WTC11 (cell line): ENCODE measurements at regions not wholly inside any gene's neighbourhood (a gene's known extent, or its start where the extent isn't known, plus 50 kb on each side); places are given as distances from the start of the nearest gene placed in this dataset.

Source experiments
- ATAC-seq: fragments of 200-7000 bp; cut with Tn5 transposase; 2 replicates; pipeline ENCODE4 v1.10.0; 2021; ENCODE audit warnings: mild to moderate bottlenecking, moderate library complexity
- CTCF ChIA-PET: fragments of 300-600 bp; sonication (Branson Sonifier 250); formaldehyde crosslinking; loops from one replicate; lab custom pipeline; 2021; ENCODE audit warnings: antibody characterized with exemption; lab: Charles Lee
- POLR2A ChIA-PET: fragments of 350-600 bp; sonication (Branson Sonifier 250); formaldehyde crosslinking; loops from one replicate; lab custom pipeline; 2021; ENCODE audit warnings: antibody characterized with exemption; lab: Charles Lee
- DNase-seq: peaks from one replicate; pipeline ENCODE4 v3.0.0; 2021; ENCODE audit warnings: low spot score
- H3K27ac Mint-ChIP-seq: 2 replicates; pipeline ENCODE4 v1.8.0; 2021; ENCODE audit warnings: mixed read lengths
- H3K27me3 Mint-ChIP-seq: 2 replicates; pipeline ENCODE4 v1.8.0; 2021; ENCODE audit warnings: low read depth, mild to moderate bottlenecking, moderate library complexity, mixed read lengths
- H3K36me3 Mint-ChIP-seq: 2 replicates; pipeline ENCODE4 v1.8.0; 2021; ENCODE audit warnings: mixed read lengths
- H3K4me1 Mint-ChIP-seq: 2 replicates; pipeline ENCODE4 v1.8.0; 2022; ENCODE audit warnings: mixed read lengths
- H3K4me3 Mint-ChIP-seq: 2 replicates; pipeline ENCODE4 v1.8.0; 2021; ENCODE audit warnings: mild to moderate bottlenecking, moderate library complexity, mixed read lengths
- H3K9me3 Mint-ChIP-seq: 2 replicates; pipeline ENCODE4 v1.8.0; 2021; ENCODE audit warnings: mixed read lengths
- AFF4 ChIP-seq: sonication (generic); formaldehyde crosslinking; IDR thresholded peaks from 2 replicates; pipeline ENCODE4 v1.8.1; 2023; ENCODE audit warnings: mild to moderate bottlenecking, missing genetic modification reagents, borderline replicate concordance
- CREB1 ChIP-seq: sonication (generic); formaldehyde crosslinking; IDR thresholded peaks from 2 replicates; pipeline ENCODE4 v1.8.0; 2023; ENCODE audit warnings: mild to moderate bottlenecking, missing genetic modification reagents
- ELF4 ChIP-seq: sonication (generic); formaldehyde crosslinking; IDR thresholded peaks from 2 replicates; pipeline ENCODE4 v1.8.1; 2022; ENCODE audit warnings: low read depth, mild to moderate bottlenecking, moderate library complexity, missing genetic modification reagents
- FOXK1 ChIP-seq: sonication (generic); formaldehyde crosslinking; IDR thresholded peaks from 2 replicates; pipeline ENCODE4 v1.8.0; 2022; ENCODE audit warnings: mild to moderate bottlenecking, moderate library complexity, missing genetic modification reagents
- FOXP1 ChIP-seq: sonication (generic); formaldehyde crosslinking; IDR thresholded peaks from 2 replicates; pipeline ENCODE4 v1.8.0; 2022; ENCODE audit warnings: missing genetic modification reagents, mild to moderate bottlenecking, moderate library complexity, borderline replicate concordance
- GABPB1 ChIP-seq: sonication (generic); formaldehyde crosslinking; IDR thresholded peaks from 2 replicates; pipeline ENCODE4 v1.8.1; 2023; ENCODE audit warnings: mild to moderate bottlenecking, missing genetic modification reagents
- HMGA2 ChIP-seq: fragments of 250-450 bp; sonication (Bioruptor Pico); IDR thresholded peaks from 2 replicates; pipeline ENCODE4 v1.4.0; 2021; ENCODE audit warnings: mild to moderate bottlenecking, moderate library complexity
- JAZF1 ChIP-seq: fragments of 250-450 bp; sonication (Bioruptor Pico); IDR thresholded peaks from 2 replicates; pipeline ENCODE4 v1.9.0; 2021; ENCODE audit warnings: moderate library complexity, mild to moderate bottlenecking, inconsistent platforms
- MLX ChIP-seq: sonication (generic); formaldehyde crosslinking; IDR thresholded peaks from 2 replicates; pipeline ENCODE4 v1.8.1; 2023; ENCODE audit warnings: mild to moderate bottlenecking, missing genetic modification reagents, moderate library complexity
- MXD4 ChIP-seq: fragments of 250-450 bp; sonication (Bioruptor Pico); IDR thresholded peaks from 2 replicates; pipeline ENCODE4 v1.8.0; 2021; ENCODE audit warnings: mild to moderate bottlenecking, moderate library complexity, borderline replicate concordance
- NR2C2 ChIP-seq: sonication (generic); formaldehyde crosslinking; IDR thresholded peaks from 2 replicates; pipeline ENCODE4 v1.8.0; 2022; ENCODE audit warnings: mild to moderate bottlenecking, missing genetic modification reagents
- PRRX2 ChIP-seq: fragments of 250-450 bp; sonication (Bioruptor Pico); IDR thresholded peaks from 2 replicates; pipeline ENCODE4 v1.8.0; 2021; ENCODE audit warnings: mild to moderate bottlenecking
- TEAD1 ChIP-seq: sonication (generic); formaldehyde crosslinking; IDR thresholded peaks from 2 replicates; pipeline ENCODE4 v1.8.0; 2022; ENCODE audit warnings: mild to moderate bottlenecking, missing genetic modification reagents
- TF ChIP-seq, protein P1 (sequence below): sonication (generic); formaldehyde crosslinking; IDR thresholded peaks from 2 replicates; pipeline ENCODE4 v1.8.0; 2022; ENCODE audit warnings: mild to moderate bottlenecking, missing genetic modification reagents
- TF ChIP-seq, protein P2 (sequence below): sonication (generic); formaldehyde crosslinking; IDR thresholded peaks from 2 replicates; pipeline ENCODE4 v1.8.1; 2023; ENCODE audit warnings: mild to moderate bottlenecking, missing genetic modification reagents
- TF ChIP-seq, protein P3 (sequence below): sonication (generic); formaldehyde crosslinking; IDR thresholded peaks from 2 replicates; pipeline ENCODE4 v1.8.1; 2022; ENCODE audit warnings: mild to moderate bottlenecking, missing genetic modification reagents, moderate library complexity, borderline replicate concordance
- TF ChIP-seq, protein P4 (sequence below): fragments of 250-450 bp; sonication (Bioruptor Pico); conservative IDR thresholded peaks from 2 replicates; pipeline ENCODE4 v1.9.0; 2021; ENCODE audit warnings: mild to moderate bottlenecking

GRCh38 chr14:53888535-53889386 lies 67.9 kb downstream of the BMP4 start:
- Mint-ChIP-seq H3K36me3 (no peaks in the 10 kb centered on the region), H3K9me3 (no peaks in the 10 kb centered on the region), H3K27me3 (no peaks in the 10 kb centered on the region), H3K4me3 (no peak overlapping the region), H3K27ac (no peak overlapping the region), H3K4me1 (peaks cover 17% of the 10 kb centered on the region)
- CTCF ChIA-PET = no interaction called here
- TF ChIP-seq MLX (CRISPR knock-in tag) = no peak
- TF ChIP-seq, all 79 proteins: peak for 0
- DNase-seq (no peak), ATAC-seq (no peak)
- POLR2A ChIA-PET = no interaction called here

GRCh38 chr14:53885136-53885640 lies 71.4 kb downstream of the BMP4 start:
- ATAC-seq = no peak
- CTCF ChIA-PET = interaction anchor here (1.0 kb wide), 1 partner anchor 44 kb away, joined by 3 read pairs; no protein-coding TSS in a partner anchor

More at GRCh38 chr14:53885136-53885640, 71.4 kb downstream of the BMP4 start:
- Mint-ChIP-seq H3K4me3 (no peak overlapping the region), H3K4me1 (peaks cover 7% of the 10 kb centered on the region), H3K36me3 (no peaks in the 10 kb centered on the region), H3K27me3 (no peaks in the 10 kb centered on the region), H3K9me3 (no peaks in the 10 kb centered on the region), H3K27ac (no peak overlapping the region)
- POLR2A ChIA-PET = no interaction called here
- TF ChIP-seq HMGA2 (CRISPR knock-in tag) (no peak), FOXK1 (CRISPR knock-in tag) (no peak), AFF4 (no peak), MXD4 (no peak), NR2C2 (no peak), JAZF1 (no peak), TEAD1 (CRISPR knock-in tag) (no peak), PRRX2 (CRISPR knock-in tag) (no peak), GABPB1 (CRISPR knock-in tag) (no peak), CREB1 (no peak), ELF4 (CRISPR knock-in tag) (no peak), MLX (CRISPR knock-in tag) (no peak), FOXP1 (CRISPR knock-in tag) (no peak)
- TF ChIP-seq, protein P1, sequence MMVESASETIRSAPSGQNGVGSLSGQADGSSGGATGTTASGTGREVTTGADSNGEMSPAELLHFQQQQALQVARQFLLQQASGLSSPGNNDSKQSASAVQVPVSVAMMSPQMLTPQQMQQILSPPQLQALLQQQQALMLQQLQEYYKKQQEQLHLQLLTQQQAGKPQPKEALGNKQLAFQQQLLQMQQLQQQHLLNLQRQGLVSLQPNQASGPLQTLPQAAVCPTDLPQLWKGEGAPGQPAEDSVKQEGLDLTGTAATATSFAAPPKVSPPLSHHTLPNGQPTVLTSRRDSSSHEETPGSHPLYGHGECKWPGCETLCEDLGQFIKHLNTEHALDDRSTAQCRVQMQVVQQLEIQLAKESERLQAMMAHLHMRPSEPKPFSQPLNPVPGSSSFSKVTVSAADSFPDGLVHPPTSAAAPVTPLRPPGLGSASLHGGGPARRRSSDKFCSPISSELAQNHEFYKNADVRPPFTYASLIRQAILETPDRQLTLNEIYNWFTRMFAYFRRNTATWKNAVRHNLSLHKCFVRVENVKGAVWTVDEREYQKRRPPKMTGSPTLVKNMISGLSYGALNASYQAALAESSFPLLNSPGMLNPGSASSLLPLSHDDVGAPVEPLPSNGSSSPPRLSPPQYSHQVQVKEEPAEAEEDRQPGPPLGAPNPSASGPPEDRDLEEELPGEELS (CRISPR knock-in tag) = no peak
- TF ChIP-seq, protein P2, sequence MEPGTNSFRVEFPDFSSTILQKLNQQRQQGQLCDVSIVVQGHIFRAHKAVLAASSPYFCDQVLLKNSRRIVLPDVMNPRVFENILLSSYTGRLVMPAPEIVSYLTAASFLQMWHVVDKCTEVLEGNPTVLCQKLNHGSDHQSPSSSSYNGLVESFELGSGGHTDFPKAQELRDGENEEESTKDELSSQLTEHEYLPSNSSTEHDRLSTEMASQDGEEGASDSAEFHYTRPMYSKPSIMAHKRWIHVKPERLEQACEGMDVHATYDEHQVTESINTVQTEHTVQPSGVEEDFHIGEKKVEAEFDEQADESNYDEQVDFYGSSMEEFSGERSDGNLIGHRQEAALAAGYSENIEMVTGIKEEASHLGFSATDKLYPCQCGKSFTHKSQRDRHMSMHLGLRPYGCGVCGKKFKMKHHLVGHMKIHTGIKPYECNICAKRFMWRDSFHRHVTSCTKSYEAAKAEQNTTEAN = no peak
- TF ChIP-seq, protein P3, sequence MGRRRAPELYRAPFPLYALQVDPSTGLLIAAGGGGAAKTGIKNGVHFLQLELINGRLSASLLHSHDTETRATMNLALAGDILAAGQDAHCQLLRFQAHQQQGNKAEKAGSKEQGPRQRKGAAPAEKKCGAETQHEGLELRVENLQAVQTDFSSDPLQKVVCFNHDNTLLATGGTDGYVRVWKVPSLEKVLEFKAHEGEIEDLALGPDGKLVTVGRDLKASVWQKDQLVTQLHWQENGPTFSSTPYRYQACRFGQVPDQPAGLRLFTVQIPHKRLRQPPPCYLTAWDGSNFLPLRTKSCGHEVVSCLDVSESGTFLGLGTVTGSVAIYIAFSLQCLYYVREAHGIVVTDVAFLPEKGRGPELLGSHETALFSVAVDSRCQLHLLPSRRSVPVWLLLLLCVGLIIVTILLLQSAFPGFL (CRISPR knock-in tag) = no peak
- TF ChIP-seq, protein P4, sequence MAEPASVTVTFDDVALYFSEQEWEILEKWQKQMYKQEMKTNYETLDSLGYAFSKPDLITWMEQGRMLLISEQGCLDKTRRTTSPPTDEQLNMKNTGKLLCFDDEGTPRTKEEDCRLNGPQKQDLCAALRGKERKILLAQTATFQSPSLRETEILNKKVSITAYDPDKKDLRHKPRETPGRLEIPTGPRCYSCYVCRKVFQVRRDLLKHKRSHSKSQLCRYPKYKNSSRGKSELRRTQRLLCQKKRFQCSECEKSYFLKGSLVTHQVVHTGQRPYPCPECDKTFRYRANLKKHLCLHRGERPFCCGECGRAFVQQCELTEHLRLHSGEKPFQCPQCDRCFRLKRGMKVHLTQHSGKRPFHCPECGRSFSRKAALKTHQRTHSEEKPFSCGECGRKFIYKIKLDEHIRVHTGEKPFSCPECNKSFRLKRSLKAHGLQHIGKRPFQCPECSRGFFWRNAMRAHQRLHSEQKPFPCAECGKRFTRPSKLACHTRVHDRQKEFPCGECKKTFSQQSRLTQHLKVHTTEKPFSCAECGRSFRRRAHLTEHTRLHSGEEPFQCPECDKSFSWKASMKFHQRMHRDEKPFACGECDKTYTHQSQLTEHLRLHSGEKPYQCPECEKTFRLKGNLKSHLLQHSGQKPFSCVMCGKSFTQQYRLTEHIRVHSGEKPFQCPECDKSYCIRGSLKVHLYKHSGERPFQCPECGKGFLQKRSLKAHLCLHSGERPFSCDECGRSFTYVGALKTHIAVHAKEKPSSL (CRISPR knock-in tag) = no peak
- DNase-seq = no peak
